Fibroblast of lung (primary cell): ENCODE measurements at regions not wholly inside any gene's neighbourhood (a gene's known extent, or its start where the extent isn't known, plus 50 kb on each side); places are given as distances from the start of the nearest gene placed in this dataset.
A peak's percentile ranks its signal among the peaks of the same experiment; 100 is the strongest.

ENCODE experiments used
- EZH2 ChIP-seq: IDR thresholded peaks from 2 replicates; pipeline ENCODE4 v1.5.1; 2012; ENCODE audit warnings: low read length, control low read depth, mild to moderate bottlenecking; ENCODE audit errors: missing control alignments
- TF ChIP-seq, protein P1 (sequence below), 2 donors: IDR thresholded peaks in 1 of 2; conservative IDR thresholded peaks in 1 of 2; 1 replicate in 1 of 2; 2 replicates in 1 of 2; pipeline ENCODE4 v1.5.1; 2011 to 2012; ENCODE audit warnings: low read length in 2 of 2, control low read depth in 1 of 2, inconsistent platforms in 1 of 2, low read depth in 1 of 2, mild to moderate bottlenecking in 1 of 2

DNA sequence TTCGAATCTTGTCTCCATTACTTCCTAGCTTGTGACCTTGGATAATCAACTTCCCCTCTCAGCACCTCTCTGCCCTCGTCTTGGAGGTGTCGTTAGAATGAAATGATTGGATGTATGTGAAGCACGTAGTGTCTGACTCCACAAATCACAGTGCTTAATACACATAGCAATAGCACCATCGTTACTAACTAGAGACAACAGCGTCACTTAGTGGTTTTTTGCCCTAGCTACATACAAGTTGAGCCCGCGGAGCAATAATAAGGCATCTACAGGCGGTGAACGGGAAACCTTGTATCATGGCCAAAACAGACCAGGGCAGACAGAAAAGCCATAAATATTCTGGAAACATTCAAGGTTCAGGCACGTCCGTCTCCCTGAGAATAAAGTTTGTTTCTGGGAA is 154.9 kb downstream of the ASCL4 start:
- TF ChIP-seq, protein P1, sequence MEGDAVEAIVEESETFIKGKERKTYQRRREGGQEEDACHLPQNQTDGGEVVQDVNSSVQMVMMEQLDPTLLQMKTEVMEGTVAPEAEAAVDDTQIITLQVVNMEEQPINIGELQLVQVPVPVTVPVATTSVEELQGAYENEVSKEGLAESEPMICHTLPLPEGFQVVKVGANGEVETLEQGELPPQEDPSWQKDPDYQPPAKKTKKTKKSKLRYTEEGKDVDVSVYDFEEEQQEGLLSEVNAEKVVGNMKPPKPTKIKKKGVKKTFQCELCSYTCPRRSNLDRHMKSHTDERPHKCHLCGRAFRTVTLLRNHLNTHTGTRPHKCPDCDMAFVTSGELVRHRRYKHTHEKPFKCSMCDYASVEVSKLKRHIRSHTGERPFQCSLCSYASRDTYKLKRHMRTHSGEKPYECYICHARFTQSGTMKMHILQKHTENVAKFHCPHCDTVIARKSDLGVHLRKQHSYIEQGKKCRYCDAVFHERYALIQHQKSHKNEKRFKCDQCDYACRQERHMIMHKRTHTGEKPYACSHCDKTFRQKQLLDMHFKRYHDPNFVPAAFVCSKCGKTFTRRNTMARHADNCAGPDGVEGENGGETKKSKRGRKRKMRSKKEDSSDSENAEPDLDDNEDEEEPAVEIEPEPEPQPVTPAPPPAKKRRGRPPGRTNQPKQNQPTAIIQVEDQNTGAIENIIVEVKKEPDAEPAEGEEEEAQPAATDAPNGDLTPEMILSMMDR (conservative IDR thresholded peaks at IDR 0.05 in 1 of 2, IDR thresholded peaks at IDR 0.05 in 1 of 2; ENCODE audit: low read depth in 1 of 2, low read length in 2 of 2): peak in 1 of 2 donors; percentile 9
- no peak for TF ChIP-seq EZH2
